ENCODE measurements at regions not wholly inside any gene's neighbourhood (a gene's known extent, or its start where the extent isn't known, plus 50 kb on each side); places are given as distances from the start of the nearest gene placed in this dataset.

- TF ChIP-seq CTCF (conservative IDR thresholded peaks at IDR 0.05 in 1 of 2, IDR thresholded peaks at IDR 0.05 in 1 of 2; ENCODE audit: extremely low read depth in 1 of 2, insufficient read depth in 1 of 2, low read depth in 1 of 2, low read length in 2 of 2) = no peak
- no peak for TF ChIP-seq EZH2 (IDR thresholded peaks at IDR 0.05; ENCODE audit: borderline replicate concordance, low read length)
These were observed 543.5 kb downstream of the PTPRC start for GRCh38 chr1:199182186-199182843.
